K562 (cell line): ENCODE measurements at regions not wholly inside any gene's neighbourhood (a gene's known extent, or its start where the extent isn't known, plus 50 kb on each side); places are given as distances from the start of the nearest gene placed in this dataset.

Experiments used
- ATAC-seq: fragments of 200-7000 bp; cut with Tn5 transposase; 3 replicates; pipeline ENCODE4 v1.9.1; 2020; ENCODE audit warnings: moderate library complexity
- BruUV-seq: library from RNA; stranded (reverse); fragments of 400-500 nt; replicated peaks from 2 replicates; lab custom pipeline; 2021; lab: Mats Ljungman, UMichigan
- CTCF ChIA-PET: fragments of 300-600 bp; formaldehyde crosslinking; extraction: SDS; loops from one replicate; lab custom pipeline; 2021; ENCODE audit warnings: low intra/inter-chr PET ratio; lab: Yijun Ruan, JAX
- POLR2A ChIA-PET: fragments of 300-600, 350-650 bp; sonication (Branson Sonifier 250); formaldehyde crosslinking; extraction: SDS; loops from one replicate; lab custom pipeline; 2021; ENCODE audit warnings: antibody characterized with exemption, inconsistent platforms; lab: Yijun Ruan, JAX
- DNase-seq, 4 experiments: peaks; one replicate each; pipeline versions ENCODE4 v3.0.0 to v3.0.0-alpha.2; 2011 to 2018; ENCODE audit warnings: low spot score in 3 of 4, mixed read lengths in 3 of 4; ENCODE audit errors: extremely low read depth in 1 of 4
- FAIRE-seq: peaks from 2 replicates; lab custom pipeline; 2011; peaks lifted over from hg19 to GRCh38; lab: Jason Lieb, UNC
- H2AFZ ChIP-seq: 2 replicates; pipeline ENCODE4 v1.6.0; 2011; ENCODE audit warnings: low read depth, low read length, control low read depth, inconsistent platforms
- H3K27ac ChIP-seq: fragments of 200-600 bp; 3 replicates; pipeline ENCODE4 v1.8.0; 2011; ENCODE audit warnings: low read depth, mild to moderate bottlenecking, control low read depth, inconsistent platforms, low read length, moderate library complexity, mixed read lengths; ENCODE audit errors: extremely low read depth
- H3K27me3 ChIP-seq, 2 experiments: fragments of 300-600 bp in 1 of 2; 2 replicates in 1 of 2; 3 replicates in 1 of 2; pipeline versions ENCODE4 v1.6.0 to v1.8.0; 2011; ENCODE audit warnings: inconsistent platforms in 2 of 2, low read length in 2 of 2, mild to moderate bottlenecking in 1 of 2, mixed read lengths in 1 of 2, moderate library complexity in 1 of 2; ENCODE audit not compliant: control insufficient read depth in 2 of 2, insufficient read depth in 2 of 2
- H3K36me3 ChIP-seq: fragments of 300-600 bp; 3 replicates; pipeline ENCODE4 v1.8.0; 2011; ENCODE audit warnings: mild to moderate bottlenecking, low read length, inconsistent platforms; ENCODE audit not compliant: control insufficient read depth, insufficient read depth
- H3K4me1 ChIP-seq, 2 experiments: fragments of 200-600 bp in 1 of 2; replicated peaks in 1 of 2; 2 replicates in 1 of 2; 3 replicates in 1 of 2; pipeline versions ENCODE4 v1.5.1 to v1.8.0; 2011; ENCODE audit warnings: inconsistent platforms in 2 of 2, low read length in 2 of 2, mild to moderate bottlenecking in 1 of 2, mixed read lengths in 1 of 2, moderate library complexity in 1 of 2; ENCODE audit not compliant: control insufficient read depth in 2 of 2, insufficient read depth in 2 of 2
- H3K4me2 ChIP-seq: 2 replicates; pipeline ENCODE4 v1.6.1; 2011; ENCODE audit warnings: low read length, control low read depth, inconsistent platforms, mixed read lengths; ENCODE audit not compliant: insufficient read depth
- H3K4me3 ChIP-seq: fragments of 200-600 bp; sonication (generic), shearing (Covaris generic); 2 replicates; pipeline ENCODE4 v1.5.1; 2016; ENCODE audit warnings: control low read depth, inconsistent platforms
- H3K79me2 ChIP-seq: fragments of 200-600 bp; 3 replicates; pipeline ENCODE4 v1.8.0; 2011; ENCODE audit warnings: low read length, inconsistent platforms; ENCODE audit not compliant: control insufficient read depth, insufficient read depth
- H3K9ac ChIP-seq, 2 experiments: 2 replicates each; pipeline versions ENCODE4 v1.6.0 to v1.6.1; 2011; ENCODE audit warnings: low read depth in 2 of 2, low read length in 2 of 2, control low read depth in 1 of 2, inconsistent platforms in 1 of 2, mild to moderate bottlenecking in 1 of 2, mixed read lengths in 1 of 2; ENCODE audit not compliant: insufficient read depth in 1 of 2
- H3K9me1 ChIP-seq: one replicate; pipeline ENCODE4 v1.6.0; 2011; ENCODE audit warnings: inconsistent platforms, mild to moderate bottlenecking, low read length, moderate library complexity; ENCODE audit not compliant: control insufficient read depth, insufficient read depth
- H3K9me3 ChIP-seq: replicated peaks from 2 replicates; pipeline ENCODE4 v1.5.1; 2011; ENCODE audit warnings: low read depth, low read length, inconsistent platforms; ENCODE audit not compliant: control insufficient read depth, insufficient read depth
- H4K20me1 ChIP-seq: replicated peaks from 2 replicates; pipeline ENCODE4 v1.6.1; 2011; ENCODE audit warnings: low read length, inconsistent platforms, mixed read lengths; ENCODE audit not compliant: control insufficient read depth, insufficient read depth
- ATF7 ChIP-seq: fragments of 450-650 bp; IDR thresholded peaks from 2 replicates; pipeline ENCODE4 v1.7.1; 2014; ENCODE audit warnings: mild to moderate bottlenecking, moderate library complexity
- GTF2E2 ChIP-seq: fragments of 200-800 bp; sonication (Bioruptor generic); IDR thresholded peaks from 2 replicates; pipeline ENCODE4 v1.6.1; 2016; ENCODE audit warnings: missing genetic modification characterization, missing compliant biosample characterization
- HES1 ChIP-seq: fragments of 450-650 bp; IDR thresholded peaks from 2 replicates; pipeline ENCODE4 v1.6.1; 2016; ENCODE audit warnings: low read depth, mild to moderate bottlenecking, moderate library complexity
- HNRNPLL ChIP-seq: fragments of 200-400 bp; formaldehyde crosslinking; IDR thresholded peaks from 2 replicates; pipeline ENCODE4 v1.6.1; 2017; ENCODE audit warnings: low read length, low read depth, mild to moderate bottlenecking; ENCODE audit not compliant: poor library complexity, severe bottlenecking
- HOMEZ ChIP-seq: fragments of 250-450 bp; sonication (Bioruptor Pico); IDR thresholded peaks from 2 replicates; pipeline ENCODE4 v1.4.0; 2020; ENCODE audit warnings: mild to moderate bottlenecking, moderate library complexity
- HSF4 ChIP-seq: fragments of 250-450 bp; sonication (Bioruptor Pico); IDR thresholded peaks from 2 replicates; pipeline ENCODE4 v2.1.2; 2022; ENCODE audit warnings: mild to moderate bottlenecking, moderate library complexity, borderline replicate concordance
- KLF13 ChIP-seq: fragments of 450-650 bp; IDR thresholded peaks from 2 replicates; pipeline ENCODE4 v1.6.1; 2016; ENCODE audit warnings: missing genetic modification characterization, low read depth, mild to moderate bottlenecking, missing compliant biosample characterization, moderate library complexity, borderline replicate concordance
- LARP7 ChIP-seq: fragments of 450-650 bp; IDR thresholded peaks from 2 replicates; pipeline ENCODE4 v1.6.1; 2016
- MCM3 ChIP-seq: fragments of 450-650 bp; IDR thresholded peaks from 2 replicates; pipeline ENCODE4 v1.6.1; 2016
- NKRF ChIP-seq: fragments of 450-650 bp; IDR thresholded peaks from 2 replicates; pipeline ENCODE4 v1.6.1; 2016; ENCODE audit warnings: borderline replicate concordance
- NONO ChIP-seq, 2 experiments: fragments of 200-400 bp in 1 of 2; fragments of 450-650 bp in 1 of 2; formaldehyde crosslinking in 1 of 2; IDR thresholded peaks; 2 replicates each; pipeline ENCODE4 v1.6.1; 2017; ENCODE audit warnings: low read depth in 2 of 2, mild to moderate bottlenecking in 2 of 2, moderate library complexity in 2 of 2, low read length in 1 of 2
- RBM14 ChIP-seq: fragments of 200-400 bp; formaldehyde crosslinking; IDR thresholded peaks from 2 replicates; pipeline ENCODE4 v1.6.1; 2018; ENCODE audit warnings: low read depth, mild to moderate bottlenecking, low read length, moderate library complexity, borderline replicate concordance; ENCODE audit not compliant: insufficient read depth
- U2AF2 ChIP-seq: fragments of 200-400 bp; formaldehyde crosslinking; optimal IDR thresholded peaks from 2 replicates; pipeline ENCODE3; 2017; ENCODE audit warnings: low read depth, mild to moderate bottlenecking, low read length
- ZNF133 ChIP-seq: fragments of 250-450 bp; sonication (Bioruptor Pico); IDR thresholded peaks from 2 replicates; pipeline ENCODE4 v1.4.0; 2020; ENCODE audit warnings: mild to moderate bottlenecking
- ZNF165 ChIP-seq: fragments of 250-450 bp; sonication (Bioruptor Pico); IDR thresholded peaks from 2 replicates; pipeline ENCODE4 v1.4.0; 2020; ENCODE audit warnings: borderline replicate concordance
- ZNF239 ChIP-seq: fragments of 250-450 bp; sonication (Bioruptor Pico); IDR thresholded peaks from 2 replicates; pipeline ENCODE4 v1.4.0; 2020; ENCODE audit warnings: mild to moderate bottlenecking
- in situ Hi-C: fragments of 300-500 bp; cut with MboI; formaldehyde crosslinking; loops from 4 replicates; pipeline ENCODE4 v1.15.0; 2018; ENCODE audit warnings: inconsistent platforms, mixed read lengths
- intact Hi-C: fragments of 100-400 bp; cut with micrococcal nuclease; formaldehyde crosslinking; loops from 2 replicates; pipeline ENCODE4 v1.14.2; 2022
- TF ChIP-seq, protein P1 (sequence below): sonication (generic); formaldehyde crosslinking; IDR thresholded peaks from 2 replicates; pipeline ENCODE4 v1.8.1; 2023; ENCODE audit warnings: mild to moderate bottlenecking, missing genetic modification reagents
- TF ChIP-seq, protein P2 (sequence below): fragments of 450-650 bp; IDR thresholded peaks from 2 replicates; pipeline ENCODE4 v1.6.1; 2016

DNA sequence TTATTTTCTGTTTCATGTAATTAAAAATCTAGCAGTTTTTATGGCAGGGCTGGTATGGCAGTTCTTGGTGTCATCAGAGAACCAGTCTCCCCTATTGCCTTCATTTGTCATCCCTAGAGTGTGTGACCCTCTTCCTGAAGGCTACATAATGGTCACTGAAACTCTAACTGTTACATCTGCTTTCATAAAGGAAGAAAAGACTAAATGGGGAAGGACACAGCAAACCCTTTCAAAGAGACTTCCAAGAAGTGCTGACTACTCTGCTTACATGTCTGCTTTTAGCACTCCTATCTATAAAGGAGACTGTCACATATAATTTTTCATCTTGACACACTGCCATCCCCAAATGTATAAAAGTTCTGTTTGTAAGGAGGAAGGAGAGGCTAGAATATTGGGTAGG is 105.9 kb upstream of the DIAPH2 start:
- Histone ChIP-seq H3K4me1 (no peaks in the 10 kb centered on the region), H3K27ac (no peak overlapping the region), H3K4me3 (no peak overlapping the region), H3K4me2 (no peak overlapping the region), H4K20me1 (no peaks in the 10 kb centered on the region), H3K9me3 (no peaks in the 10 kb centered on the region), H3K9me1 (no peaks in the 10 kb centered on the region), H3K36me3 (no peaks in the 10 kb centered on the region), H3K9ac (no peak overlapping the region), H3K79me2 (no peaks in the 10 kb centered on the region), H3K27me3 (no peaks in the 10 kb centered on the region), H2AFZ (no peak overlapping the region)
- FAIRE-seq: no peak
- CTCF ChIA-PET: no interaction called here
- DNase-seq: no peak
- no peak for ATAC-seq
- BruUV-seq: no TSS peak
- intact Hi-C loops: no loop called here
- in situ Hi-C loops: no loop called here
- POLR2A ChIA-PET: no interaction called here
- no peak for TF ChIP-seq GTF2E2 (tag)
- no peak for TF ChIP-seq KLF13 (tag)
- TF ChIP-seq HOMEZ (CRISPR knock-in tag): no peak
- no peak for TF ChIP-seq HNRNPLL
- TF ChIP-seq ATF7: no peak
- TF ChIP-seq MCM3: no peak
- no peak for TF ChIP-seq NONO (IDR thresholded peaks at IDR 0.05; ENCODE audit: low read depth in 2 of 2, low read length in 1 of 2)
- TF ChIP-seq ZNF165 (CRISPR knock-in tag): no peak
- no peak for TF ChIP-seq NKRF
- TF ChIP-seq RBM14: no peak
- no peak for TF ChIP-seq ZNF239 (CRISPR knock-in tag)
- TF ChIP-seq, protein P1, sequence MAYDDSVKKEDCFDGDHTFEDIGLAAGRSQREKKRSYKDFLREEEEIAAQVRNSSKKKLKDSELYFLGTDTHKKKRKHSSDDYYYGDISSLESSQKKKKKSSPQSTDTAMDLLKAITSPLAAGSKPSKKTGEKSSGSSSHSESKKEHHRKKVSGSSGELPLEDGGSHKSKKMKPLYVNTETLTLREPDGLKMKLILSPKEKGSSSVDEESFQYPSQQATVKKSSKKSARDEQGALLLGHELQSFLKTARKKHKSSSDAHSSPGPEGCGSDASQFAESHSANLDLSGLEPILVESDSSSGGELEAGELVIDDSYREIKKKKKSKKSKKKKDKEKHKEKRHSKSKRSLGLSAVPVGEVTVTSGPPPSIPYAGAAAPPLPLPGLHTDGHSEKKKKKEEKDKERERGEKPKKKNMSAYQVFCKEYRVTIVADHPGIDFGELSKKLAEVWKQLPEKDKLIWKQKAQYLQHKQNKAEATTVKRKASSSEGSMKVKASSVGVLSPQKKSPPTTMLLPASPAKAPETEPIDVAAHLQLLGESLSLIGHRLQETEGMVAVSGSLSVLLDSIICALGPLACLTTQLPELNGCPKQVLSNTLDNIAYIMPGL (CRISPR knock-in tag): no peak
- TF ChIP-seq ZNF133: no peak
- no peak for TF ChIP-seq LARP7
- TF ChIP-seq HES1: no peak
- TF ChIP-seq, protein P2, sequence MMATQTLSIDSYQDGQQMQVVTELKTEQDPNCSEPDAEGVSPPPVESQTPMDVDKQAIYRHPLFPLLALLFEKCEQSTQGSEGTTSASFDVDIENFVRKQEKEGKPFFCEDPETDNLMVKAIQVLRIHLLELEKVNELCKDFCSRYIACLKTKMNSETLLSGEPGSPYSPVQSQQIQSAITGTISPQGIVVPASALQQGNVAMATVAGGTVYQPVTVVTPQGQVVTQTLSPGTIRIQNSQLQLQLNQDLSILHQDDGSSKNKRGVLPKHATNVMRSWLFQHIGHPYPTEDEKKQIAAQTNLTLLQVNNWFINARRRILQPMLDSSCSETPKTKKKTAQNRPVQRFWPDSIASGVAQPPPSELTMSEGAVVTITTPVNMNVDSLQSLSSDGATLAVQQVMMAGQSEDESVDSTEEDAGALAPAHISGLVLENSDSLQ: no peak
- TF ChIP-seq U2AF2: no peak
- no peak for TF ChIP-seq HSF4 (CRISPR knock-in tag)
